ENCODE measurements at regions not wholly inside any gene's neighbourhood (a gene's known extent, or its start where the extent isn't known, plus 50 kb on each side); places are given as distances from the start of the nearest gene placed in this dataset.

- Histone ChIP-seq H3K9ac (ENCODE audit: insufficient read depth, low read length, poor library complexity, severe bottlenecking) (no peak overlapping the region), H3K4me2 (replicated peaks; ENCODE audit: extremely low read depth, low read length, poor library complexity, severe bottlenecking) (no peak overlapping the region), H3K4me1 (ENCODE audit: control insufficient read depth in 1 of 2, insufficient read depth in 2 of 2, low read length in 2 of 2) (no peaks in the 10 kb centered on the region), H3K27ac (ENCODE audit: low read depth in 1 of 2, low read length in 2 of 2) (no peak overlapping the region), H4K20me1 (ENCODE audit: insufficient read depth, low read length) (no peaks in the 10 kb centered on the region), H3K4me3 (replicated peaks in 1 of 3; ENCODE audit: low read depth in 2 of 3, low read length in 3 of 3) (no peak overlapping the region), H3K27me3 (ENCODE audit: control insufficient read depth in 2 of 2, insufficient read depth in 2 of 2, low read length in 2 of 2) (no peaks in the 10 kb centered on the region), H2AFZ (ENCODE audit: insufficient read depth, low read depth, low read length, poor library complexity, severe bottlenecking) (no peak overlapping the region), H3K36me3 (replicated peaks in 1 of 2; ENCODE audit: control insufficient read depth in 1 of 2, insufficient read depth in 2 of 2, low read length in 2 of 2) (no peaks in the 10 kb centered on the region), H3K79me2 (ENCODE audit: insufficient read depth, low read length) (no peaks in the 10 kb centered on the region), H3K9me3 (replicated peaks in 1 of 2; ENCODE audit: control insufficient read depth in 1 of 2, insufficient read depth in 1 of 2, low read length in 2 of 2) (no peaks in the 10 kb centered on the region)
- no peaks in the 10 kb centered on the region for H3K4me1 Mint-ChIP-seq
- TF ChIP-seq CTCF (IDR thresholded peaks at IDR 0.05), result no peak
- intact Hi-C loops (cut with micrococcal nuclease), result no loop called here
- no peaks in the 10 kb centered on the region for H3K36me3 Mint-ChIP-seq
- no peaks in the 10 kb centered on the region for H3K9me3 Mint-ChIP-seq
- WGBS (ENCODE audit: insufficient coverage), result no CpG with 5 or more reads among the region's 1 CpG
- no peak for DNase-seq
- H3K27ac Mint-ChIP-seq, result no peak overlapping the region
- H3K27me3 Mint-ChIP-seq (ENCODE audit: low read depth in 3 of 3), result peaks cover 0 to 1% (median 0%) of the 10 kb centered on the region in 3 donors
- no peak overlapping the region for H3K4me3 Mint-ChIP-seq
Observed at GRCh38 chr9:73370053-73370452, 218.4 kb downstream of the ANXA1 start.

GRCh38 chr9:73371801-73372200, 220.1 kb downstream of the ANXA1 start:
- no peak overlapping the region for H3K27ac ChIP-seq (ENCODE audit: low read depth in 1 of 2, low read length in 2 of 2)
- H3K36me3 ChIP-seq (replicated peaks in 1 of 2; ENCODE audit: control insufficient read depth in 1 of 2, insufficient read depth in 2 of 2, low read length in 2 of 2), result no peaks in the 10 kb centered on the region
- no peak overlapping the region for H3K9ac ChIP-seq (ENCODE audit: insufficient read depth, low read length, poor library complexity, severe bottlenecking)
- H3K4me1 ChIP-seq (ENCODE audit: control insufficient read depth in 1 of 2, insufficient read depth in 2 of 2, low read length in 2 of 2), result no peaks in the 10 kb centered on the region
- H3K79me2 ChIP-seq (ENCODE audit: insufficient read depth, low read length), result no peaks in the 10 kb centered on the region
- no peaks in the 10 kb centered on the region for H4K20me1 ChIP-seq (ENCODE audit: insufficient read depth, low read length)
- no peaks in the 10 kb centered on the region for H3K9me3 Mint-ChIP-seq
- no peaks in the 10 kb centered on the region for H3K27me3 ChIP-seq (ENCODE audit: control insufficient read depth in 2 of 2, insufficient read depth in 2 of 2, low read length in 2 of 2)
- no peak for TF ChIP-seq CTCF (IDR thresholded peaks at IDR 0.05)
- no peaks in the 10 kb centered on the region for H3K4me1 Mint-ChIP-seq
- no peak for DNase-seq
- no peak overlapping the region for H3K4me3 ChIP-seq (replicated peaks in 1 of 3; ENCODE audit: low read depth in 2 of 3, low read length in 3 of 3)
- H2AFZ ChIP-seq (ENCODE audit: insufficient read depth, low read depth, low read length, poor library complexity, severe bottlenecking), result no peak overlapping the region
- no peaks in the 10 kb centered on the region for H3K36me3 Mint-ChIP-seq
- no peaks in the 10 kb centered on the region for H3K27me3 Mint-ChIP-seq (ENCODE audit: low read depth in 3 of 3)
- intact Hi-C loops (cut with micrococcal nuclease), result no loop called here
- no peak overlapping the region for H3K4me3 Mint-ChIP-seq
- WGBS (ENCODE audit: insufficient coverage), result no CpG with 5 or more reads among the region's 2 CpGs
- H3K9me3 ChIP-seq (replicated peaks in 1 of 2; ENCODE audit: control insufficient read depth in 1 of 2, insufficient read depth in 1 of 2, low read length in 2 of 2), result no peaks in the 10 kb centered on the region
- H3K4me2 ChIP-seq (replicated peaks; ENCODE audit: extremely low read depth, low read length, poor library complexity, severe bottlenecking), result no peak overlapping the region
- no peak overlapping the region for H3K27ac Mint-ChIP-seq

All from CD14-positive monocyte (primary cell).